Nephron (organoid): ENCODE measurements at regions not wholly inside any gene's neighbourhood (a gene's known extent, or its start where the extent isn't known, plus 50 kb on each side); places are given as distances from the start of the nearest gene placed in this dataset.
"Not testable (repeated sequence)": the region's sequence is repeated elsewhere in the genome, so short reads cannot be mapped to it uniquely, and the experiment has no call there.

Experiments used
- H3K27ac Mint-ChIP-seq, 3 experiments: 2 replicates each; pipeline ENCODE4 v1.8.0; 2020; ENCODE audit warnings: mixed read lengths in 3 of 3, mild to moderate bottlenecking in 2 of 3, moderate library complexity in 1 of 3
- H3K27me3 Mint-ChIP-seq: 2 replicates; pipeline ENCODE4 v1.8.0; 2021; ENCODE audit warnings: low read depth, mild to moderate bottlenecking, moderate library complexity, mixed read lengths
- H3K36me3 Mint-ChIP-seq: 2 replicates; pipeline ENCODE4 v1.8.0; 2020; ENCODE audit warnings: low read depth, mixed read lengths
- H3K4me1 Mint-ChIP-seq: 2 replicates; pipeline ENCODE4 v1.8.0; 2020; ENCODE audit warnings: mixed read lengths
- H3K4me3 Mint-ChIP-seq, 3 experiments: 2 replicates each; pipeline ENCODE4 v1.8.0; 2020; ENCODE audit warnings: mild to moderate bottlenecking in 3 of 3, mixed read lengths in 3 of 3, moderate library complexity in 2 of 3
- H3K9me3 Mint-ChIP-seq: 2 replicates; pipeline ENCODE4 v1.8.0; 2020; ENCODE audit warnings: mixed read lengths
- TF ChIP-seq, protein P1 (sequence below), 3 experiments: fragments of 200-600 bp; sonication (generic); IDR thresholded peaks; one replicate each; pipeline ENCODE4 v1.5.0; 2021; ENCODE audit warnings: antibody characterized with exemption in 3 of 3; ENCODE audit not compliant: unreplicated experiment in 3 of 3

DNA sequence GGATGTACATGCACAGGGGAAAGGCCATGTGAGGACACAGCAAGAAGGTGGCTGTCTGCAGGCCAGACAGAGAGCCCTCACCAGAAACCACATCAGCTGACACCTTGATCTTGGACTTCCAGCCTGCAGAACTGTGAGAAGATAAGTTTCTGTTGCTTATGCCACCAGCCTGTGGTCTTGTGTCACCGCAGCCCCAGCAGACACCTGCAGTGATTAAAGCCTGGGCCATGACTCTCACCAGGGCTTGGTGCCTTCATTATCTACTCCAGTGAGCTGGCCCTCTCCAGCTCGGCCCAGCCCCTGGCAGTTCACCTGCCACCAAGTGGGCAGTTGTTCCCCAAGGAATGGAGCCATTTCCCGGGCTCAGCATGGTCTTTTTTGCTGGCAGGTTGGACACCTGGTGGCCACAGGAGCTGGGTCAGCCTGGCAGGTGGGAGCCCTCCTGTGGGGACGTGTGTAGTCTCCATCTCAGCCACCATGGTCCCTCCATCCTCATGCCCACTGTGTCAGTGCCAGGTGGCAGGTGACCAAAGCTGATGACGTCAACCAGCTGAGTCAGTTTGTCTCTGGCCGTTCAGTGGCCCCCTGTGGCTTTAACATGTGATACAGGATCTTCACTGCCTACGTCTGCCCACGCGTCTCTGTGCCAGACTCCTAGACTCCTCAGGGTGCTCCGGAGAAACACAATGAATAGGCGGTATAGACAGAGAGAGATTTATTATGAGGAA lies 99.9 kb upstream of the PPP1R26 start:
- TF ChIP-seq, protein P1, sequence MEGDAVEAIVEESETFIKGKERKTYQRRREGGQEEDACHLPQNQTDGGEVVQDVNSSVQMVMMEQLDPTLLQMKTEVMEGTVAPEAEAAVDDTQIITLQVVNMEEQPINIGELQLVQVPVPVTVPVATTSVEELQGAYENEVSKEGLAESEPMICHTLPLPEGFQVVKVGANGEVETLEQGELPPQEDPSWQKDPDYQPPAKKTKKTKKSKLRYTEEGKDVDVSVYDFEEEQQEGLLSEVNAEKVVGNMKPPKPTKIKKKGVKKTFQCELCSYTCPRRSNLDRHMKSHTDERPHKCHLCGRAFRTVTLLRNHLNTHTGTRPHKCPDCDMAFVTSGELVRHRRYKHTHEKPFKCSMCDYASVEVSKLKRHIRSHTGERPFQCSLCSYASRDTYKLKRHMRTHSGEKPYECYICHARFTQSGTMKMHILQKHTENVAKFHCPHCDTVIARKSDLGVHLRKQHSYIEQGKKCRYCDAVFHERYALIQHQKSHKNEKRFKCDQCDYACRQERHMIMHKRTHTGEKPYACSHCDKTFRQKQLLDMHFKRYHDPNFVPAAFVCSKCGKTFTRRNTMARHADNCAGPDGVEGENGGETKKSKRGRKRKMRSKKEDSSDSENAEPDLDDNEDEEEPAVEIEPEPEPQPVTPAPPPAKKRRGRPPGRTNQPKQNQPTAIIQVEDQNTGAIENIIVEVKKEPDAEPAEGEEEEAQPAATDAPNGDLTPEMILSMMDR (IDR thresholded peaks at IDR 0.05; ENCODE audit: unreplicated experiment in 3 of 3), result no peak

DNA sequence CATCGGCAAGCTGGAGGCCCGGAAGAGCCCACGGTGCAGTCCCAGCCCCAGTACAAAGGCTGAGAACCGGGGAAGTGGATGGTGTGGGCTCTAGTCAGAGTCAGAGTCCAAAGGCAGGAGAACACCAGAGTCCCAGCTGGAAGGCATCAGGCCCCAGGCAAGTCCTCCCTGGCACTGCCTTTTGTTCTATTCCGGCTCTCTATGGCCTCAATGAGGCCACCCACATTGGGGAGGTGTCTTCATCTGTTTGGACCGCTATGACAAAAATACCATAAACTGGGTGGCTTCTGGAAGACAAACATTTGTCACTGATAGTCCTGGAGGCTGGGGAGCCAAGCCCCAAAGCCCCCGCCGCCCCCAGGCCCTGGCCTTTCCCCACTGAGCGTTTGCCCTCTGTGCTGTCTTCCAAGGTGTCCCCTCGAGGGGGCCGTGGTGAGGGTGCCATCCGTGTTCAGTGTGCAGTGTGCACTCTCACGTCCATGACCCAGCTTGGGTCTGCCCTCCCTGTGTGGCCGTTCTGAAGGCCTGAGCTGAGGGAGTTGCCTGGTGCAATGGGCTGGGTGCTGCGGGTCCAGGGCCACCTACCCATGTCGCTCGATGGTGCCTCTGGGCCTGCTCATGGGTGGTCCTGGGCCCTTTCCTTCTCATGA lies 99.1 kb upstream of the PPP1R26 start:
- H3K9me3 Mint-ChIP-seq, result no peaks in the 10 kb centered on the region
- TF ChIP-seq, protein P1 (IDR thresholded peaks at IDR 0.05; ENCODE audit: unreplicated experiment in 3 of 3), result no peak
- no peak overlapping the region for H3K27ac Mint-ChIP-seq
- peaks cover 38% of the 10 kb centered on the region for H3K27me3 Mint-ChIP-seq
- H3K4me3 Mint-ChIP-seq, result no peak overlapping the region
- no peaks in the 10 kb centered on the region for H3K36me3 Mint-ChIP-seq
- H3K4me1 Mint-ChIP-seq, result peaks cover 9% of the 10 kb centered on the region

More for the DNA sequence above, 99.9 kb upstream of the PPP1R26 start:
- Mint-ChIP-seq H3K4me3 (no peak overlapping the region), H3K27ac (no peak overlapping the region), H3K27me3 (peaks cover 38% of the 10 kb centered on the region), H3K4me1 (peaks cover 10% of the 10 kb centered on the region), H3K36me3 (no peaks in the 10 kb centered on the region), H3K9me3 (no peaks in the 10 kb centered on the region)

DNA sequence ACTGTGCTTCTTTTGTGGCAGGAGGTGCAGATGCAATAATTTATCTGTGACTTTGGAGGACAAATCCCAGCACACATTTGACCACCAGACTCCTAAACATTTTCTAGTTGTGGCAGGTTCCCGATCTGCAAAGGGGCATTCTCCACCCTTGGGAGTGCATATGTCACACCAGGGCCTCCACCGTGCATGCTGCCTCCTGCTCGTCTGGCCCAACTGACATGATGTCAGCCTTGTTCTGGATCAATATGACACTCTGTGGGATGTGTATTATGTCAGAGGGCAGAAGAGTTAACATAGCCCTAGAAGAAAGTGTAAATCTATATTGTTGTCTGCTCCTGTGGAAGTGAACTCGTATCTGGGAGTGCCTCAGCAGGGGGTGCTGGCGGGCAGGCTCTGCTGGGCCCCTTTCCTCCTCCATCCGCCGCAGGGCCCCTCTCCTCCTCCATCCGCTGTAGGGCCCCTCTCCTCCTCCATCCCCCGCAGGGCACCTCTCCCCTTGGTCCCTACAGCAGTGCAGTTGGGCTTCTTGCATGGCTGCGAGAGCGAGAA lies 97.7 kb upstream of the PPP1R26 start:
- Mint-ChIP-seq H3K4me3 (no peak overlapping the region), H3K4me1 (peaks cover 3% of the 10 kb centered on the region), H3K27me3 (peaks cover 33% of the 10 kb centered on the region), H3K27ac (no peak overlapping the region), H3K36me3 (no peaks in the 10 kb centered on the region), H3K9me3 (no peaks in the 10 kb centered on the region)
- TF ChIP-seq, protein P1 (IDR thresholded peaks at IDR 0.05; ENCODE audit: unreplicated experiment in 3 of 3), result no peak

DNA sequence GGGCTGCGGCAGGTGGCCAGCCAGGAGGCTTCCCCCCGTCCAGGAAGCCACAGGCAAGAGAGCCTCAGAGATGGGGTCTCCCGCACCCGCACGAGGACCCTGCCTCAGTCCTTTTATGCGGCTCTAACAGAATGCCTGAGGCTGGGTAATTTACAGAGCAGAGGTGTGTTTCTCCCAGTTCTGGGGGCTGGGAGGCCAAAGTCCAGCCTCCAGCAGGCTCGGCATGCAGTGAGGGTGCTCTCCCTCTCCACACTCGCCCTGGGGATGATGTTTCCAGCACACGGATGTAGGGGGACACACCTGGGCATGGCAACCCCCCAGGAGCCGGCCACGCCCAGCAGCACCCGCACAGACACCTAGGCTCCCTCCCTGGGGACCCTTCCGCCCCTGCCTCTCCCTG lies 95.4 kb upstream of the PPP1R26 start:
- TF ChIP-seq, protein P1 (IDR thresholded peaks at IDR 0.05; ENCODE audit: unreplicated experiment in 3 of 3), result no peak
- Mint-ChIP-seq H3K4me1 (no peaks in the 10 kb centered on the region), H3K4me3 (no peak overlapping the region), H3K27ac (no peak overlapping the region), H3K9me3 (no peaks in the 10 kb centered on the region), H3K36me3 (no peaks in the 10 kb centered on the region), H3K27me3 (peaks cover 25% of the 10 kb centered on the region)

DNA sequence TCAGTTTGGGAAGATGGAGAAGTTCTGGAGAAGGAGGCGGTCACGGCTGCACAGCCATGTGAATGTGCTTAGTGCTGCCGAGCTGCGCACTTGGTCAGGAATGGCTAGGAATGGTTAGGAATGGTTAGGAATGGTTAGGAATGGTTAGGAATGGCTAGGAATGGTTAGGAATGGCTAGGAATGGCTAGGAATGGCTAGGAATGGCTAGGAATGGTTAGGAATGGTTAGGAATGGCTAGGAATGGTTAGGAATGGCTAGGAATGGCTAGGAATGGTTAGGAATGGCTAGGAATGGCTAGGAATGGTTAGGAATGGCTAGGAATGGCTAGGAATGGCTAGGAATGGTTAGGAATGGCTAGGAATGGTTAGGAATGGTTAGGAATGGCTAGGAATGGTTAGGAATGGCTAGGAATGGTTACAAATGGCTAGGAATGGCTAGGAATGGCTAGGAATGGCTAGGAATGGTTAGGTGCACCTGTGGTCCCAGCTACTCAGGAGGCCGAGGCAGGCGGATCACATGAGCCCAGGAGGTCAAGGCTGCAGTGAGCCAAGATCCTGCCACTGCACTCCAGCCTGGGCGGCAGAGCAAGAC lies 94.7 kb upstream of the PPP1R26 start:
- H3K27ac Mint-ChIP-seq, H3K9me3 Mint-ChIP-seq, H3K36me3 Mint-ChIP-seq, H3K4me1 Mint-ChIP-seq, H3K4me3 Mint-ChIP-seq: not testable (repeated sequence)
- H3K27me3 Mint-ChIP-seq, result peaks cover 27% of the 10 kb centered on the region

DNA sequence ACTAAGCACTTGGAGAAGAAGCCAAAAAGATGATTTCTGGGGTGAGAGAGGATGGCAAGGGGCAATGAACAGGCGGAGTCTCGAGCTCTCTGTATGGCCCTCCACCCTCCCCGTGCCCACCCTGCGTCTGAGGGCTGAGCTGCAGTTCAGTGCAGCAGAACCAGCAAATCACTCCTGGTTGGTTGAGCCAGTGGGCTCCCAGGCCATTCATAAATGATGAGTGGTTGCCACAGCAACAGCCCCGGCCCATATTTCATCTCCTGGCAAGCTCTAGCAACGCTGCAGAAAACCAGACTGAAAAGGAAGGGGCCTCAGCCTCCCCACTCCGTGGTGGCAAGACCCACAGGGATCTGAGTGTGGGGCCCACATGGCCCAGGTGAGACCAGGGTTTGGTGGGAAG lies 93.8 kb upstream of the PPP1R26 start:
- H3K4me1 Mint-ChIP-seq, result no peaks in the 10 kb centered on the region
- H3K36me3 Mint-ChIP-seq, result no peaks in the 10 kb centered on the region
- no peak overlapping the region for H3K4me3 Mint-ChIP-seq
- TF ChIP-seq, protein P1 (IDR thresholded peaks at IDR 0.05; ENCODE audit: unreplicated experiment in 3 of 3), result no peak
- H3K27me3 Mint-ChIP-seq, result peaks cover 32% of the 10 kb centered on the region
- H3K9me3 Mint-ChIP-seq, result no peaks in the 10 kb centered on the region
- H3K27ac Mint-ChIP-seq, result no peak overlapping the region
